Activated CD4-positive, alpha-beta T cell treated with anti-CD3 and anti-CD28 coated beads, Interleukin-2, Interleukin-6, amounts not matched to agents 100 ng/mL and 50 ng/mL, durations not matched to agents 16 hours and 8 hours (primary cell): ENCODE measurements at regions not wholly inside any gene's neighbourhood (a gene's known extent, or its start where the extent isn't known, plus 50 kb on each side); places are given as distances from the start of the nearest gene placed in this dataset.
"Not testable (repeated sequence)": the region's sequence is repeated elsewhere in the genome, so short reads cannot be mapped to it uniquely, and the experiment has no call there.

Experiments
- DNase-seq: peaks from one replicate; pipeline ENCODE4 v3.0.0-alpha.2; 2020

DNA sequence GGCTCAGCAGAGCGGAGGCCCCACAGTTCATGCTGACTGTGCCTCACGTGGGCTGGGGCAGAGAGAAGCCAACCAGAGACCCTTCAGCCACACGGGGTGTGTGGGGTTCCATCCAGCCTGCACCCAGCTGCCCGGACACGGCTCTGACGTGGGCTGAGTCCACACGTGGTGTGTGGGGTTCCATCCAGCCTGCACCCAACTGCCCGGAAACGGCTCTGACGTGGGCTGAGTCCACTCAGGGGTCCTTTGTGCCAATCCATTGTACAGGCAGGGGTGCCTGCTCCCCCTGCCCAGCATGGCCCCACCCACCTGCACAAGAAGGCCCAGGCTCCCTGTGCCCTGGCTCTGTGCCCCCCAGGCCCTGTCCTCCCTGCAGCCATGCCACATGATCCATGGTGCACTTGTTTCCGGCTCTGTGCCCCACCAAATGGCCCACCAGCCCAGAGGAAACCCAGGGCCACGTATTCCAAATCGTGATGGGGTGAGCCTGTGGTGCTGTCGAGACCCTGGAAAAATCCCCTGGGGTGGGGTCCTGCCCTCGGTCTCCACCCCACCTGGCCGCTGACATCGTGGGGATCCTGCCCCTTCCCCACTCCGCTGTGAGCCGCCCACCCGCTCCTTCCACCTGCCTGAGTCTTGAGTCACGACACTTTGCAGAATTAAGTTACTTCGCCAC lies 99.3 kb upstream of the SFSWAP start:
- DNase-seq: no peak

DNA sequence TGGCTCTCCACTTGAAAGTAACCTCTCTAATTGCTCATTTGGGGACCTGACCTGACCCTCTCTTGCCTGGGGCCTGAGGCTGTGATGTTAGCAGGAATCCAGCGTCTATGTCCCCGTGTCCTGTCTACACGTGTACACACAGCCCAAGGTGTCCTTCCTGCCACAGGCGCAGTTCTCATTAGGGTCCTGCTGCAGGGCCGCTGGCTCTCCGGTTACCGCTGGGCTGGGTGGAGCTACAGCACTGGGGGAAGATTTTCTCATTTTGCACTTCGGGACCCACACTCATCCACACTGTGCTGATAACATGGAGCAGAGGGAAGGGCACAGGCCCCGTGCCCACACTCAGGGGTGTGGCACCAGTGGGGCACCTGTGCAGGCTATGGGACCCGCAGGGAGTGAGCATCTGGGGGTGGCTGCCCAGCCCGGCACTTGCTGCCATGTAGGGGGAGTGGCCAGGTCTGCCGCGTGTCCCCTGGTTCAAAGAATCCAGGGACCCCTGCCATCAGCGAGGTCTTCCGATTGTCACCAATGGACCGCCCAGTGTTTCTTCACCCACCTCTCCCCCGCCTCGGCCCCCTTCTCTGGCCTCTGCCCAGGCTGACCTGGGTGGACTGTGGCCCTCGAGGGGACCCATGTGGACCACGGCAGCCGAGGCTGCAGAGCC lies 98.7 kb upstream of the SFSWAP start:
- DNase-seq: no peak

DNA sequence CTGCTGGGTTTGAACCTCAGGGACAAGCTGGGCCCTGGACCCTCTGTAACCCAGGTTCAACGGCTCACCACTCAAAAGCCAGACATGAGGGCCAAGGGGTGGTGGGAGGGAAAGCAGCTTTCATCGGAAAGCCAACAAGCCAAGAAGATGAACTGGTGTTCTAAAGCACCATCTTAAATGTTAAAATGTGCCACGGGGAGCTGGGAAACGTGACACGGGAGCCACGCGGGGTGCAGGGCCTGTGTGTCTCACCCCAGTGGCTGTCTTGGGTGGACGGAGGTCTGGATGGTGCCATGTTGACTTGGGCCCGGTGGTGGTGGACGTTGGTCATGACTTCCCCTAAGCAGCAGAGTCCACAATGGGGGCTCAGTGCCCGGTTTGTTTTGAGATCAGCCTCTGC lies 97.7 kb upstream of the SFSWAP start:
- DNase-seq: no peak

DNA sequence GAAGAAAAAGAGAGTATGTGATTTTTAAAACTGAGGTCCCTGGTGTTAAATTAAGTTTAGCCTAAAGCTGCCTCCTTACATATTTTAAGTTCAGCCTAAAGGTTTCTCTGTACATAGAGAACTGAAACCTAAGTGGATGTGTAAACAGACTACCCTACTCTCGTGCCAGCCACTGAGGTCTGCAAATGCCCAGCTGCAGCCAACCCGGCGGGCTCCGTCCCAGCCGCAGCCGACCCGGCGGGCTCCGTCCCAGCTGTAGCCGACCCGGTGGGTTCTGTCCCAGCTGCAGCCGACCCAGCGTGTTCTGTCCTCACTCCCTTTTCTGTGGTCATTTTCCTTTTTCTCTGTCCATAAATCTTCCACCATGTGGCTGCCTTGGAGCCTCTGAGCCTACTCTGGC lies 97.2 kb upstream of the SFSWAP start:
- DNase-seq: no peak

DNA sequence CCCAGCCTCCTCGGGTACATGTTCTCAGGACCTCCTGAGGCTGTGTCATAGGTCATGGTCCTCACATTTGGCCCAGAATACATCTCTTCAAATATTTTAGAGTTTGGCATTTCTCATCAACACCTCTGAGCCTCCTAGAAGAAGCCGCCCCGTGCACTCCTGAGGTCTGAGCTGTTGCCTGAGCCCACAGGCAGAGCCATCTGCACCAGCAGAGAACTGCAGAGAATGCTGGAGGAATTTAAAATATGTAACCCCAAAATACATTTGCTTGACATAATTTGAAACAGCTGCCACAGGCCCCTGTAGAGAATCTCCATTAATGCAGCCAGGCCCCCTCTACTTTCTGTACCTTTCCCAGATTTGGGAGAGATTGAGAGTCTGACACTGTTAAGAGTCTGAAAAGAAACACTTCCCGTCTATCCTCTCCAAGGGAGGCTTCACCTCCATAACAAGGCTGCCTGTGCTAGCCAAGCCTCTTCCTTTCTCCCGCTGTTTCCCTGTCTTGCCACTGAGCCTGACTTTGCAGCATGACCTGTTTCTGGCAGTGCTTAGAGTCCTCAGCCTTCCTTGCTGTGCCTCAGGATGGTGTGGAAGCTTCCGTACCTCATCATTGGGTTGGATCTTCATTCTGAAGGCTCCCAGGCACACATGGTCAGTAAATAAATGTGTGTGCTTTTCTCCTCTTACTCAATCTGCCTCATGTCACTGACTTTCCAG lies 95.4 kb upstream of the SFSWAP start:
- no peak for DNase-seq

DNA sequence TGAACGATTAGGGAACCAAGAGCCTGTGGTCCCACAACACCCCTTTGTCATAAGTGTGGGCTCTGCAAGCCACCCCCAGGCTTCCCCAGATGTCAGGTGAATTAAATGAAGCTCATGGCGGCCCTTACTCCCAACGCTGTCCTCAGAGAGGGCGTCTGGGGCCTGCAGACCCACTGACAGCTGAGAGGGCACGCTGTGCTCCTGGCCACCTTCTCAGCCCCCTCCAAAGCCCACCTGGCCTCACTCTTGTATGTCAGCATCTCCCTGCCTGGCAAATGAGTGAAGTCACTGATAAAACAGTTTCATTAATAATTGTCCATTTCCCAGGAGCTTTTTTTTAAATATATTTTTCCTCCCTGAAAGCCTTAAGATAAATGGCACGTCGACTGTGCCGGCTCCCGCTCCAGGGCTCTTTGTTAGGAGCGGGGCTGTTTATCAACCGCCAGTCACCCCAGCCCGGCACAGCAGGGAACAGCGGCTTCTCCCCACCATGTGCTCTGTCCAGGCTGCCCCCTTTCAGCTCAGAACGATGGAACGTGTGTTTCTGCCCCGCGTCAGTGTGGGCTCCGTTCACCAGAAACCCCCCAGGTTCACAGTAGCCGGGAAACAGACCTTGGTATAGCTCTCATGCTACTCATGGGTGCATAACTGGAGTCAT lies 94.7 kb upstream of the SFSWAP start:
- DNase-seq: no peak

DNA sequence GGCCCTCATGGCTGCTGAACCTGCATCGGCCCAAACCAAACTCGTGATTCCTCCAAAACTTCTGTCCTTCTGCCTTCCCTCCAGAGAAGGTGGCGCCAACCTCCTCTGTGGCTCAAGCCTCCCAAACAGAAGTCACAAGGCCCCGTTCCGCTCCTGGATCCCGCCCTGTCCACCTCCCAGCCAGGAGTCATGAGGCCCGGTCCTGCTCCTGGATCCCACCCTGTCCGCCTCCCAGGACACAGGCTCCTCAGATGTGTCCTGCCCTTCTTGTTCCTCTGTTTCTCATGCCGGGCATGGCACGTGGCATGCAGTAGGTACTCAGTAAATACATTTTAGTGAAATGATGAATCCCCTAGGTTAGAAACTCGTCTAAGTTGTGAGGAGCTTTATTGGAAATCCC lies 94.2 kb upstream of the SFSWAP start:
- DNase-seq: no peak

DNA sequence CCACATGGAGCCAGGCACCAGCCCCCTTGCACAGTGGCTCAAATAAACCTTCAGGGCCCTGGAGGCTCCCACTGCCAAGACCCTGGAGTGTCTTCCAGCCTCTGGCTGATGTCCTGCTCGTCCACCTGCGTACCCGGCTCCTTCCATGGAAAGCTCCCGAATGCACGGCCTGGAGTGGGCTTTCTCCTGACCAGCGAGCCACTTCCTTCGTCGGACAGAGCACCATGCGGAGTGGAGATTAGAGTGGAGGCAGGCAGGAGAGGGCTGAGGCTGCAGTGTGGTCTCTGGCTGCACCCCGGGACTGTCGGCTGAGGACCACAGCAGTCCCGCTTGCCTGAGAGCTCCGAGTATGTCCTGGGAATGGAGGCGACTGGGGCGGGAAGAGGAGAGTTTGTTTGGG lies 93.7 kb upstream of the SFSWAP start:
- DNase-seq: no peak

DNA sequence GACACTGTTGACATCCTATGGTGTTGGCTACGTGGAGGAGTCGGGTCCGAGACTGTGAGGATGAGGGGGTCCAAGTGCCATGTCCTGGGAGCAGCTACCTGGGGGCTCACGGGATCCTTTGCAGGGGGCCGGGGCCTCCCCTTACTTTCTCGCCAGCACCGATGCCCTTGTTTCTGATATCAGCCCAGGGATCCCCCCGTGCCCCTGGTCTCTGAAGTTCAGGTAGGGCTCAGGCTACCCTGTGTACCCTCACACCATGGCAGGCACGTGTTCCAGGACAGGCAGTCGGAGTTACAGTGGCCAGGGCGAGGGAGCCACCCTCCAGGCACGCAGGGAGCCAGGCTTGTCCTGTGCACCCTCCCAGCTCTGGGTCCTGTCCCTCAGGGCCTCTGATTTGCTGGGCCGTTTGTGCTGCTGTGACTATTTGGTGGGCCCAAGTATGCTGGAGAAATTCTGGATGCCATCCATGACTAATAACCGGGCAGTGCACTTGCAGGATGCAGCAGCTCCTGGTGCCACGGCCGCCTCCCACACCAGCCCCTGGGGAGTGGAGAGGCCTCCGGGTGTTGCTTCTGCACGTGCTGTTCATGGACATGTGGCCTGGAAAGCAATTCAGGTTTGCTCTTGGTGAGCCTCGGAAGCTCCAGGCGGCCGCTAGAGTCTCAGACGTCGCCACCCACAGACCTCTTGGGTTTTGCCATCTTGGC lies 93.1 kb upstream of the SFSWAP start:
- DNase-seq: no peak

DNA sequence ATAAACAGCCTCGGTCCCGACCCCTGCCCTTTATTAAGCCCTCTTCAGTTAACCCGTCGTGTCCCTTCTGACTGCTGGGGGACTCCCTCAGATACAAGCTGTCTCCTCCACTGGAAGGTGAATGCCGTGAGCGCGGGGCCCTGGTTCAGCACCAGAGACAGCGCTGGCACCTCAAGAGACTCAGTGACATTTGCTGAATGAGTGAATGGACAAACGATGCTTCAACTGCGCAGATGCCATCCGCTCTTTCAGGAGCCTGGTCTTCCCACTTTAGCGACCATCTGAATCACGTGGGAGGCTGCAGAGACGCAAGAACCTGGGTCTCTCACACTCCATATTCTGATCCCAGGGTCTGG lies 92.6 kb upstream of the SFSWAP start:
- no peak for DNase-seq

DNA sequence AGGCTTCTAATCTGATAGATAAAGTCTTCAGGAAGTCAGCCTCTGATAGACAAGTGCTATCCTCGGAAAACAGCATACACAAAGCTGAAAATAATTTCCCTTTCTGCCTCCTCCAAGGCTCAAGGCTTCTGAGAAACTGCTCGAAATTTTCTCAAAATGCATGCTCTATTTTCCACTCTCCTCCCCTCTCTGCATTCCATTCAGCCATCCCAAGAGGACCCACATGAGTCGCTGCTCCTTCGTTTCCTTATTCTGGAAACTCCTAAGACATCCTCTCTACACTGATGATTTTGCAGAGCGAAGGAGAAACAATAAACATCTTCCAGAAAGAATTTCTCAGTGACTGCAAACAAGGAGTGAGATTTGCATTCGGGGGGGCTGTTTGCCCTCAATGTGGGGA lies 92.2 kb upstream of the SFSWAP start:
- no peak for DNase-seq

DNA sequence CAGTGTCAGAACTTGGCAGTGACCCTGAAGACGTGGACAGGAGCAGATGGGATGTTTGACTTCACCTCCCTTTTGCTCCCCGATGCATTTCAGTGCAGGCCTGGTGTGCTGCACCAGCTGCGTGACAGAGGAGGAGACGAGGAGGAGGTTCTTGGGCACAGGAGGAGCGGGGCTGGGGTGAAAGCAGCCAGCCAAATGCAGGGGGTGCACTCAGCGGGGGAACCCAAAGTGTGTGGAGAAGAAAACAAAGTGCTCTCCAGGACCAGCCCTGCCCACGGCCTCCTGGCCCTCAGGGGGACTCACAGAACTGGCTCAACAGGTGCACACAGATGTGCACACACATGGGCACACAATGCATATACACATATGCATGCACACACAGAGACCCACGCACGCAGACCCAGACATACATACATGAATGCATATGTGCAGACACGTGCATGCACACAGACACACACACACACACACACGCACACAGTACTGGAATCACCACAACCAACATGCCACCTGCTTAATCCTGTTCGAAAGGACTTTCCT lies 91.7 kb upstream of the SFSWAP start:
- no peak for DNase-seq

DNA sequence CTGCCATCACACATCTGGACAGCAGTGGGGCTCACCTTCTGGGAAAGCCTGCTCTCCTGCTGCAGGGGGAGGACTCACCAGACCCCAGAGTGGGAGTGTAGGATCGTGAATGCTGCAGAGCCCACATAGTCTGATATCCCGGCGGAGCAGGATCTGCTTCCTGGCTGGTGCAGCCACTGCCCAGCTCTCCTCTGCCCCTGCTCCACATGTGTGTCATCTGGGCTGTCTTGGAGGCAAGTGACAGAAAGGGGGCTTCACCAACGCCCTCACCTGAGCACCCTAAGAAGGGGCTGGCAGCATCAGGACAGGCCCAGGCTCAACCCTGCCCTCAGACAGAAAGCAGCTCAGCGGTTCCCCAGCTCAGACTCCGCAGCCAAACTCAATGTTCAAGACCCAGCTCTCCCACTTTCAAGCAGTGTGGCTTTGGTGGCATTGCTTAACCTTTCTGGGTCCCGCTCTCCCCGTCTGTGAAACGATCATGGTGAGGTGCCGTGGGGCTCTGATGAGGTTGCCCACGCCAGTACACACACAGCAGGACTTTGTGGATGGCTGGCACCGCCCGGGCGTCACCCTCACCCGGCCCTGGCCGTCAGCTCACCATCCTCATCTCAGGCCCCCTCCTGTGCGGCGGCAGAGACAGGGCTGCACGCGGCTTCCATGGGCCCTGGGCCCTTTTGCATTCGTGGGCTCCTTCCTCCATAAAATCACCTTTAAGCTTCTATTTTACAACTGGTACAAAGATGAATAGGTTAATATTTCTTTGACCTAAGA lies 91.0 kb upstream of the SFSWAP start:
- no peak for DNase-seq

DNA sequence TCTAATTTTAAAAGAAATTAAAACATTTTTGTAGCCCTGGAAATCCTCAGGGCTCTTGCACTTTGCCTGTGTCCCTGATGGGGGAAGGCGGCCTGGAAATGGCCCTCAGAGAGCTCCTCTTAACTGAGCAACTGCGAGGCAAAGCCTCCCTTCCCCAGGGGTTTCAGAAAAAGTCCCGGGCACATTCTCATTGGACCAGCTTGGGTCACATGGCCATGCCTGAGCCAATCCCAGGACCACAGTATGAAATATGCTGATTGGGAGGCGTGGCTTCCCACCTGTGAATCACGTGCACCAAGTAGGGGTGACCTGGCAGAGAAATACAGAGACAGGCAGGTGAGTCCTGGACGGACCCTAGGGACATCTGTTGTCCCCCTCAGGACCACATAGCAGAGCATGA lies 90.4 kb upstream of the SFSWAP start:
- DNase-seq: no peak

DNA sequence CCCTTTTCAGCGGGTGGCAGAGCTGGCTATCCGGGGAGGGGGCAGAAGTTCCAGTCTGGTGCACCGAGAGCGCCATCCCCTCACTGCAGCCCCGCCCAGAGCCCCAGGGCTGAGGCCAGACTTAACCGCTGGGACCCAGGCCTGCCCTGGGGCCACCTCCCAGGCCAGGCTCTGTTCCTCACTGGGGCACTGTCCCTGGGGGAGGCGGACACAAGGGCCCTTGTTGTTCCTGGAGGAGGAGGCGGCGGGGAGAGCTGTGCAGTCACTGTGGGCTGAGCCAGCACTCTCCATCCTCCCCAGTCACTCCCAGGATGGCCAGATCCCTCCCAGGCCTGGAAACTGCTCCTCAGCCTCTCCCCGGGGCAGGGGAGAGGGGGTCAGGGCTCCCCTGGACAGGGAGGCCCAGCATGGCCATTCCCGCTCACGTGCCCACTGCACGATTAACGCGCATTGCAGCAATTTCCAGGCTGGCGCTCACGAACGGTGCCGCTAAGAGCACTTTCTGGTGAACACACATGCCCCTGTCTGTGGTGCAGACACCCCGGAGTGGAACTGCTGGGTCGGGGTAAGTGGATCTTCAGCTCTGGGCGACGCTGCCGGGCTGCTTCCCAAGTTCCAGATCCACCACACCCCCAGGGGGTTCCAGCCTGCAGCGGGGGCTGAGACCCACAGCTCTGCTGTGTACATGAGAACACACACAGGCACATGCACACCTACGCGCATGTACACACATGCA lies 89.8 kb upstream of the SFSWAP start:
- DNase-seq: no peak

DNA sequence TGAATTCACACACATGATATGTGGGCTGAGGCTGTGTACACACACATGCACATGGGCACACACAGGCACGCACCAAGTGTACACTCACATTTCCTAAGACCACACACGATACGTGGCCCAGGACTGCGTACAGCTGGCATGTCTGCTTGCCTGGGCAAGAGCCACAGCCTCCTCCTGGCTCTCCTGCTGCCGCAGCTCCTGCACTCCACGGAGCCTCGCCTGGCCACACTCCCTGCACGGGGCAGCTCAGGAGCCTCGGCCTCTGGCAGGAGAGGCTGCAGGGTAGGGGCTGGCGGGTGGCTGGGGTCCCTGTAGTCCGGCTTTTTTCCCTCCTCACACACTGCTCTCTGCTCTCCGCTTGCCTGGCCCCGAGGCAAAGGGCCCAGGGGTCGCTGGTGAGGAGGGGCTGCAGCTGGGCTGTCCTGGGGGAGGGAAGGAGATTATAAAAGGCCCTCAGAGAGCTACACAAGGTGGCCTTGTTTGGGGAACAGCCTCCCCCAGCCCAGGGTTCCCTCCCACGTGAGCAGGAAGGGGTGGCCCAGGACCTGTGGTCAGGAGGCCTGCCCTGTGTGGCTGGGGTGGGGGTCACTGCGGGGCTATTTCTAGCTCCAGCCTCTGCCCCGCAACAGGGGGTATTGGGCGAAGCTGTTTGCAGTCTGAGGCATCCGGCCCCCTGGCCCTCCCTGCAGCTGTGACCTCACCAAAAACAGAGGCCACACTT lies 89.0 kb upstream of the SFSWAP start:
- no peak for DNase-seq

DNA sequence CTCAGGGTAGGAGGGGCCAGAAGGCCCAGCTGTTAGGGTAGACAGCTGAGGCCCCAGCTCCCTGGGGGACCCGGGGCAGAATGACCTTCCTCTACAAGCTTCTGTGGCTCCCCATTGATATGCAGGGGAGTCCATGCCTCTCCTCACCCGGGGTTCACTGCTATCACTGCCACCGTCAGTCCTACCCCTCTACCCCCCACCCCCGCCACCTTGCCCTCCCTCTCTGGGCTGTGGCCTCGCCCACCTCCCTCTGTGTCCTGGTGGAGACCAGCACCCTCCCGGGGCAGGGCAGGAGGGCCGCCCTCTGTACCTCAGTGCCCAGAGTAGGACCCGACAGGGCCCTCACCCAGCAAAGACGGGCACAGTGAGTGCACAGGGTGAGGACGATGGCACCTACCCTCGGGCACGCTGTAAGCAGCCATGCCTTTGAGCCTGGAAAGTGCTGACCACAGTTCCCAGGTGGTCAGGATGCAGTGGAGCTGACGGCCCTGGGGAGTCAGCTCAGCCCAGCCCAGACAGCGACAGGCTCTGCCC lies 88.4 kb upstream of the SFSWAP start:
- DNase-seq: no peak

DNA sequence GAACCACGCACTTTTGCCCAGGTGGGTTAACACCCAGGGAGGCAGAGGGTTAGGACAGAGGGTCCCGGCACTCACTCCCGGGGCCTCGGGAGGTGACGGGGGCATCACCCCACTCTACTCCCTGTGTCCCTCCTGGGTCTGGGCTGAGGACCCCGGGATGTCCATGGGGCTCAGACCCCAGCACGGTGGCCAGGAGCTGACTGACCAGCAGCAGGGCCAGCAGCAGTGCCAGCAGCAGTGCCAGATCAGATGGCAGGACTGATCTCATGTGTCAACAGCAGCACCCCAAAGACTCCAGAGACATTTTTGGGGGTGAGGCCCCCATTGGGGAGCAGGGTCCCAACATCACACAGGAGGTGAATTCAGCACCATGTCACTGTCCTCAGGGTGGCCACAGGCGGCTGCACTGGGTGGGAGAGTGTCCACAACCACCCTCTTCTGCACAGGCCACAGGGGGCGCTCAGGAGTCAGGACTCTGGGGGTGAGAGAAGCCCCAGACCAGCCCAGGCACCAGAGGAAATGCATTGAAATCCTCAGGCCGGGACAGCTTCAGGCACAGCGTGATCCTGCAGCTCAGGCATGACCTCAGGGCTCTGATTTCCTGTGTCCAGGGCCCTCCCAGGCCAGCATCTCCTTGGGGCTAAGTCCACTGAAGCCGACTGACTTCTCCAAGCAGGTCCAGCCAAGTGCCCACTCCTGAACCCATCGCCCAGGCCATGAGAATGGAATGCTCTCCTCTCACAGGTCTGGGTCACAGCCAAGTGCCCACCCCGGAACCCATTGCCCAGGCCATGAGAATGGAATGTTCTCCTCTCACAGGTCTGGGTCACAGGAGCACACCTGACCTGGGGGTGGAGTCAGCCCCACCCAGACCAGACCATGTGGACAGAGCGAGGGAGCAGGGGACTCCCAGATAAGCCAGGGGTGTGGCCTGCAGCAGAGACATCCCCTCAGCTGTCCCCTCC lies 87.2 kb upstream of the SFSWAP start:
- not testable (repeated sequence) for DNase-seq

DNA sequence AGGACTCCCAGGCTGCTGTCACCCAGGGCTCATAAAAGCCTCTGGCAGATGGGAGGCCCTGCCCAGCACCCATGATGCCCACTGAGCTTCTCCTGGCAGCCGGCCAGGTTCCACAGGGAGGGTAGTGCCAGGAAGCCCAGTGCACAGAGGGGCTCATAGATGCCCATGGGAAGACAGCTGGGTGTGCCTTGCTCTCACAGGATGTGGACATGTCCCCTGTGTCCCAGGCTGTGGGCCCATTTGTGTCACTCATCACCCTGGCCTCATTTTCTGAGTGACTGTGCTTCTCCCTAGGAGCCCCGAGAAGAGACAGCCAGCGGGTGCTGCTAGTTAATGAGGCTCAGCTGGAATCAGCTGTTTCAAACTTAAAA lies 86.5 kb upstream of the SFSWAP start:
- not testable (repeated sequence) for DNase-seq
